HepG2 (cell line): ENCODE measurements at regions not wholly inside any gene's neighbourhood (a gene's known extent, or its start where the extent isn't known, plus 50 kb on each side); places are given as distances from the start of the nearest gene placed in this dataset.
A peak's percentile ranks its signal among the peaks of the same experiment; 100 is the strongest.

ENCODE experiments used
- ATAC-seq: fragments of 200-7000 bp; cut with Tn5 transposase; 3 replicates; pipeline ENCODE4 v1.9.1; 2020; ENCODE audit warnings: mild to moderate bottlenecking, moderate library complexity
- BruUV-seq: library from RNA; stranded (reverse); fragments of 400-500 nt; replicated peaks from 2 replicates; lab custom pipeline; 2021; lab: Mats Ljungman, UMichigan
- CTCF ChIA-PET: fragments of 300-600 bp; formaldehyde crosslinking; extraction: SDS; loops from one replicate; lab custom pipeline; 2021; ENCODE audit warnings: low total read pairs, inconsistent platforms, low intra/inter-chr PET ratio; lab: Yijun Ruan, JAX
- POLR2A ChIA-PET: fragments of 350-600 bp; sonication (Branson Sonifier 250); formaldehyde crosslinking; loops from one replicate; lab custom pipeline; 2020; ENCODE audit warnings: antibody characterized with exemption, inconsistent platforms; lab: Yijun Ruan, JAX
- DNase-seq: peaks from one replicate; pipeline ENCODE4 v3.0.0-alpha.2; 2015; ENCODE audit warnings: low spot score
- FAIRE-seq: peaks from 3 replicates; lab custom pipeline; 2011; peaks lifted over from hg19 to GRCh38; lab: Jason Lieb, UNC
- H2AFZ ChIP-seq: one replicate; pipeline ENCODE4 v1.6.1; 2011; ENCODE audit warnings: low read length, inconsistent platforms
- H3K27ac ChIP-seq: fragments of 300-600 bp; 3 replicates; pipeline ENCODE4 v1.8.0; 2011; ENCODE audit warnings: mixed run types, mild to moderate bottlenecking, mixed read lengths, low read length, inconsistent platforms; ENCODE audit not compliant: insufficient read depth; ENCODE audit errors: extremely low read length
- H3K27me3 ChIP-seq, 2 experiments: fragments of 200-600 bp in 1 of 2; 2 replicates in 1 of 2; 3 replicates in 1 of 2; pipeline versions ENCODE4 v1.6.0 to v1.8.0; 2011; ENCODE audit warnings: low read length in 2 of 2, mild to moderate bottlenecking in 2 of 2, moderate library complexity in 2 of 2, inconsistent platforms in 1 of 2; ENCODE audit not compliant: insufficient read depth in 2 of 2, control insufficient read depth in 1 of 2
- H3K36me3 ChIP-seq, 2 experiments: fragments of 200-600 bp in 1 of 2; replicated peaks in 1 of 2; 2 replicates in 1 of 2; 3 replicates in 1 of 2; pipeline versions ENCODE4 v1.5.1 to v1.8.0; 2011; ENCODE audit warnings: low read length in 2 of 2, inconsistent platforms in 1 of 2; ENCODE audit not compliant: insufficient read depth in 2 of 2, control insufficient read depth in 1 of 2
- H3K4me1 ChIP-seq: 2 replicates; pipeline ENCODE4 v1.5.1; 2012; ENCODE audit warnings: low read length, inconsistent platforms; ENCODE audit not compliant: insufficient read depth
- H3K4me2 ChIP-seq: 2 replicates; pipeline ENCODE4 v1.6.0; 2011; ENCODE audit warnings: low read depth, low read length, inconsistent platforms
- H3K4me3 ChIP-seq, 3 experiments: fragments of 200-600 bp in 1 of 3; sonication (generic), shearing (Covaris generic) in 1 of 3; replicated peaks in 1 of 3; 2 replicates each; pipeline ENCODE4 v1.5.1; 2011 to 2016; ENCODE audit warnings: low read length in 3 of 3, inconsistent platforms in 2 of 3, low read depth in 2 of 3, mild to moderate bottlenecking in 2 of 3, control low read depth in 1 of 3, mixed read lengths in 1 of 3; ENCODE audit not compliant: insufficient read depth in 1 of 3
- H3K79me2 ChIP-seq: one replicate; pipeline ENCODE4 v1.6.1; 2011; ENCODE audit warnings: low read length, inconsistent platforms; ENCODE audit not compliant: insufficient read depth
- H3K9ac ChIP-seq: 2 replicates; pipeline ENCODE4 v1.6.0; 2011; ENCODE audit warnings: mild to moderate bottlenecking, low read depth, low read length, inconsistent platforms; ENCODE audit not compliant: insufficient read depth
- H3K9me3 ChIP-seq: 2 replicates; pipeline ENCODE4 v1.5.1; 2012; ENCODE audit warnings: mild to moderate bottlenecking, low read length
- H4K20me1 ChIP-seq: 2 replicates; pipeline ENCODE4 v1.6.0; 2011; ENCODE audit warnings: inconsistent platforms, mild to moderate bottlenecking, low read length, moderate library complexity; ENCODE audit not compliant: insufficient read depth
- DRAP1 ChIP-seq: IDR thresholded peaks from 2 replicates; pipeline ENCODE4 v1.6.1; 2016; ENCODE audit warnings: missing genetic modification reagents, missing compliant biosample characterization
- FUBP1 ChIP-seq: sonication (generic); formaldehyde crosslinking; IDR thresholded peaks from 2 replicates; pipeline ENCODE4 v1.5.1; 2020; ENCODE audit warnings: missing genetic modification reagents, mild to moderate bottlenecking, borderline replicate concordance
- KDM4B ChIP-seq: sonication (generic); formaldehyde crosslinking; IDR thresholded peaks from 2 replicates; pipeline ENCODE4 v1.4.0; 2020; ENCODE audit warnings: missing genetic modification reagents
- MAFF ChIP-seq: IDR thresholded peaks from 2 replicates; pipeline ENCODE4 v1.6.1; 2011; ENCODE audit warnings: low read depth, low read length, improper control_type of control experiment
- MAFK ChIP-seq, 2 experiments: IDR thresholded peaks in 1 of 2; conservative IDR thresholded peaks in 1 of 2; 2 replicates each; pipeline ENCODE4 v1.6.1; 2011; ENCODE audit warnings: improper control_type of control experiment in 2 of 2, low read length in 2 of 2
- MED1 ChIP-seq: sonication (generic); formaldehyde crosslinking; IDR thresholded peaks from 2 replicates; pipeline ENCODE4 v1.4.0; 2020; ENCODE audit warnings: missing genetic modification reagents
- NFKBIZ ChIP-seq: IDR thresholded peaks from 2 replicates; pipeline ENCODE4 v1.6.1; 2018; ENCODE audit warnings: missing genetic modification reagents, missing compliant biosample characterization
- PLRG1 ChIP-seq: fragments of 450-650 bp; conservative IDR thresholded peaks from 2 replicates; pipeline ENCODE4 v1.6.1; 2016
- SALL1 ChIP-seq: sonication (generic); formaldehyde crosslinking; IDR thresholded peaks from 2 replicates; pipeline ENCODE4 v1.8.0; 2022; ENCODE audit warnings: mild to moderate bottlenecking, missing genetic modification reagents
- SRSF1 ChIP-seq: fragments of 200-400 bp; formaldehyde crosslinking; optimal IDR thresholded peaks from 2 replicates; pipeline ENCODE3; 2017; ENCODE audit warnings: mild to moderate bottlenecking, low read depth, low read length, moderate library complexity
- SRY ChIP-seq: sonication (generic); formaldehyde crosslinking; IDR thresholded peaks from 2 replicates; pipeline ENCODE4 v1.8.0; 2022; ENCODE audit warnings: mild to moderate bottlenecking, missing genetic modification reagents
- TBX2 ChIP-seq: sonication (generic); formaldehyde crosslinking; IDR thresholded peaks from 2 replicates; pipeline ENCODE4 v1.5.0; 2020; ENCODE audit warnings: missing genetic modification reagents, mild to moderate bottlenecking, borderline replicate concordance
- ZIK1 ChIP-seq: sonication (generic); formaldehyde crosslinking; IDR thresholded peaks from 2 replicates; pipeline ENCODE4 v1.5.0; 2020; ENCODE audit warnings: mild to moderate bottlenecking, low read depth, missing genetic modification reagents, borderline replicate concordance
- ZNF143 ChIP-seq: sonication (generic); formaldehyde crosslinking; IDR thresholded peaks from 2 replicates; pipeline ENCODE4 v1.4.0; 2020; ENCODE audit warnings: missing genetic modification reagents
- ZNF274 ChIP-seq: sonication (generic); formaldehyde crosslinking; IDR thresholded peaks from 2 replicates; pipeline ENCODE4 v1.5.1; 2020; ENCODE audit warnings: mild to moderate bottlenecking, missing genetic modification reagents
- ZNF513 ChIP-seq: sonication (generic); formaldehyde crosslinking; conservative IDR thresholded peaks from 2 replicates; pipeline ENCODE4 v1.5.0; 2020; ENCODE audit warnings: missing genetic modification reagents
- ZNF678 ChIP-seq: sonication (generic); formaldehyde crosslinking; IDR thresholded peaks from 2 replicates; pipeline ENCODE4 v1.4.0; 2020; ENCODE audit warnings: mild to moderate bottlenecking, missing genetic modification reagents
- in situ Hi-C: cut with HindIII; loops from 2 replicates; pipeline ENCODE4 v1.10.0; 2017; ENCODE audit warnings: low pct_unique_long_range_greater_than_20kb; ENCODE audit not compliant: extremely low pct_ligation_motif_present
- intact Hi-C: fragments of 100-400 bp; cut with micrococcal nuclease; formaldehyde crosslinking; loops from one replicate; pipeline ENCODE4 v1.10.0; 2022; ENCODE audit not compliant: unreplicated experiment
- TF ChIP-seq, protein P1 (sequence below): sonication (generic); formaldehyde crosslinking; IDR thresholded peaks from 2 replicates; pipeline ENCODE4 v1.8.1; 2023; ENCODE audit warnings: mild to moderate bottlenecking, missing genetic modification reagents, borderline replicate concordance

DNA sequence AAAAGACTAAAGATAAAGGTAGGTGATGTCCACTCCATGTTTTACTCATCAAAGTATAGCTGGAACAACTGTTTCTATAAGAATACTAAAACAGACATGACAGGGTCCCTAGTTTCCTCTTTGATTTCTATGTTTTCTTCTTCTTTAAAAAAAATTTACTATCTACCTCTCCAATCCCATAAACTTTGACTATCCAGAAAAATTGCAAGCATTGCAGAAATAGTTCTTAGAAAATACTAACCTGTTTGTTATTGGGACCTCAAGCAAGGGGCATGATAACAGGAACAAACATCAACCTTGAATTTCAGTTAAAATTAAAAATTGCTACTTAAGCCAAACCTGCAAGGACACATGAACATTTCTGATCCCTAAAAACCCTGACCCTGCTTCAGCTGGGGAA lies 1226.5 kb downstream of the C4orf33 start:
- Histone ChIP-seq H3K4me2 (no peak overlapping the region), H3K9ac (no peak overlapping the region), H3K36me3 (no peaks in the 10 kb centered on the region), H3K4me3 (no peak overlapping the region), H3K27ac (no peak overlapping the region), H3K79me2 (no peaks in the 10 kb centered on the region), H3K9me3 (no peaks in the 10 kb centered on the region), H4K20me1 (no peaks in the 10 kb centered on the region), H3K4me1 (no peaks in the 10 kb centered on the region), H3K27me3 (no peaks in the 10 kb centered on the region), H2AFZ (no peak overlapping the region)
- DNase-seq (no peak), FAIRE-seq (no peak), ATAC-seq (no peak)
- intact Hi-C loops (no loop called here), in situ Hi-C loops (no loop called here)
- CTCF ChIA-PET, result no interaction called here
- no TSS peak for BruUV-seq
- POLR2A ChIA-PET, result no interaction called here
- no peak for TF ChIP-seq SRY (CRISPR knock-in tag)
- peak; percentile 24 to 74; a peak in 3 of 4 replicates for TF ChIP-seq MAFK (conservative IDR thresholded peaks at IDR 0.05 in 1 of 2, IDR thresholded peaks at IDR 0.05 in 1 of 2; ENCODE audit: low read length in 2 of 2)
- TF ChIP-seq MAFF, result peak; percentile 30; the same call in 1 of the 2 replicates
- TF ChIP-seq ZNF678 (CRISPR knock-in tag), result no peak

GRCh38 chr4:130329036-130329435 lies 1233.1 kb downstream of the C4orf33 start:
- H3K4me1 ChIP-seq, result no peaks in the 10 kb centered on the region
- TF ChIP-seq TBX2 (CRISPR knock-in tag) (no peak), KDM4B (CRISPR knock-in tag) (no peak), ZNF274 (CRISPR knock-in tag) (no peak), ZNF143 (no peak), NFKBIZ (CRISPR knock-in tag) (no peak), DRAP1 (CRISPR knock-in tag) (no peak), ZNF513 (no peak), FUBP1 (no peak), SALL1 (CRISPR knock-in tag) (no peak), MED1 (no peak), MAFK (conservative IDR thresholded peaks at IDR 0.05 in 1 of 2, IDR thresholded peaks at IDR 0.05 in 1 of 2; ENCODE audit: low read length in 2 of 2) (no peak), ZIK1 (no peak), SRSF1 (no peak), PLRG1 (no peak)
- TF ChIP-seq, protein P1, sequence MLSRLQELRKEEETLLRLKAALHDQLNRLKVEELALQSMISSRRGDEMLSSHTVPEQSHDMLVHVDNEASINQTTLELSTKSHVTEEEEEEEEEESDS (CRISPR knock-in tag), result no peak

More at GRCh38 chr4:130329036-130329435, 1233.1 kb downstream of the C4orf33 start:
- no peaks in the 10 kb centered on the region for H3K79me2 ChIP-seq
- POLR2A ChIA-PET, result no interaction called here
- no peak for FAIRE-seq
- in situ Hi-C loops (no loop called here), intact Hi-C loops (no loop called here)
- H3K36me3 ChIP-seq, result no peaks in the 10 kb centered on the region
- no peaks in the 10 kb centered on the region for H3K9me3 ChIP-seq
- no peaks in the 10 kb centered on the region for H4K20me1 ChIP-seq
- H3K4me3 ChIP-seq, result no peak overlapping the region
- no peak overlapping the region for H3K9ac ChIP-seq
- H2AFZ ChIP-seq, result no peak overlapping the region
- no peaks in the 10 kb centered on the region for H3K27me3 ChIP-seq
- no peak for ATAC-seq
- no peak for DNase-seq
- CTCF ChIA-PET, result no interaction called here
- BruUV-seq, result no TSS peak
- H3K4me2 ChIP-seq, result no peak overlapping the region
- H3K27ac ChIP-seq, result no peak overlapping the region
